PC-9 (cell line): ENCODE measurements at regions not wholly inside any gene's neighbourhood (a gene's known extent, or its start where the extent isn't known, plus 50 kb on each side); places are given as distances from the start of the nearest gene placed in this dataset.
A peak's percentile ranks its signal among the peaks of the same experiment; 100 is the strongest.

Experiments used
- BruUV-seq: library from RNA; stranded (reverse); fragments of 400-500 nt; replicated peaks from 2 replicates; lab custom pipeline; 2021; lab: Mats Ljungman, UMichigan
- CTCF ChIA-PET: fragments of 300-600 bp; sonication (Branson Sonifier 250); formaldehyde crosslinking; loops from one replicate; lab custom pipeline; 2022; ENCODE audit warnings: antibody characterized with exemption; lab: Charles Lee
- POLR2A ChIA-PET: fragments of 300-600 bp; sonication (Branson Sonifier 250); formaldehyde crosslinking; loops from one replicate; lab custom pipeline; 2022; ENCODE audit warnings: antibody characterized with exemption; ENCODE audit not compliant: unreplicated experiment; lab: Charles Lee
- DNase-seq, 2 experiments: peaks; one replicate each; pipeline versions ENCODE4 v3.0.0 to v3.0.0-alpha.2; 2015 to 2022; ENCODE audit warnings: mixed read lengths in 1 of 2
- H2AFZ ChIP-seq: fragments of 200-600 bp; sonication (generic); 2 replicates; pipeline ENCODE4 v1.8.1; 2017; ENCODE audit warnings: antibody characterized with exemption
- H3F3A ChIP-seq: fragments of 200-600 bp; sonication (generic); 2 replicates; pipeline ENCODE4 v1.8.1; 2017; ENCODE audit warnings: antibody characterized with exemption, mild to moderate bottlenecking, low read depth; ENCODE audit not compliant: insufficient read depth
- H3K27ac ChIP-seq: fragments of 200-600 bp; sonication (generic); 2 replicates; pipeline ENCODE4 v1.6.1; 2016; ENCODE audit warnings: mixed run types
- H3K27me3 ChIP-seq: fragments of 200-600 bp; sonication (generic); 2 replicates; pipeline ENCODE4 v1.6.1; 2016; ENCODE audit warnings: low read depth, mixed run types; ENCODE audit not compliant: insufficient read depth
- H3K36me3 ChIP-seq: fragments of 200-600 bp; sonication (generic); 2 replicates; pipeline ENCODE4 v1.6.1; 2016; ENCODE audit warnings: low read depth, mixed run types
- H3K4me1 ChIP-seq: fragments of 200-600 bp; sonication (generic); replicated peaks from 2 replicates; pipeline ENCODE4 v1.6.1; 2016; ENCODE audit warnings: mixed run types; ENCODE audit not compliant: insufficient read depth
- H3K4me2 ChIP-seq: fragments of 200-600 bp; sonication (generic); 2 replicates; pipeline ENCODE4 v1.6.1; 2017; ENCODE audit warnings: mixed run types
- H3K4me3 ChIP-seq: fragments of 200-600 bp; sonication (generic); 2 replicates; pipeline ENCODE4 v1.6.1; 2016; ENCODE audit warnings: mixed run types
- H3K79me2 ChIP-seq: fragments of 200-600 bp; sonication (generic); 2 replicates; pipeline ENCODE4 v1.6.1; 2017; ENCODE audit warnings: low read depth, mixed run types
- H3K9me2 ChIP-seq: fragments of 200-600 bp; sonication (generic); 2 replicates; pipeline ENCODE4 v1.8.1; 2017; ENCODE audit warnings: mild to moderate bottlenecking; ENCODE audit not compliant: insufficient read depth
- H3K9me3 ChIP-seq: fragments of 200-600 bp; sonication (generic); 2 replicates; pipeline ENCODE4 v1.8.1; 2016; ENCODE audit warnings: low read depth; ENCODE audit not compliant: insufficient read depth
- H4K20me1 ChIP-seq: fragments of 200-600 bp; sonication (generic); 2 replicates; pipeline ENCODE4 v1.8.1; 2017; ENCODE audit not compliant: insufficient read depth
- EZH2 ChIP-seq: fragments of 200-600 bp; sonication (generic); IDR thresholded peaks from 2 replicates; pipeline ENCODE4 v1.8.0; 2017; ENCODE audit warnings: antibody characterized with exemption, low read depth
- intact Hi-C: fragments of 100-400 bp; cut with micrococcal nuclease; formaldehyde crosslinking; loops from one replicate; pipeline ENCODE4 v1.10.0; 2022; ENCODE audit not compliant: unreplicated experiment
- TF ChIP-seq, protein P1 (sequence below): fragments of 200-600 bp; sonication (generic); conservative IDR thresholded peaks from 2 replicates; pipeline ENCODE4 v1.6.1; 2017; ENCODE audit warnings: mixed run types, antibody characterized with exemption, mild to moderate bottlenecking, moderate library complexity

DNA sequence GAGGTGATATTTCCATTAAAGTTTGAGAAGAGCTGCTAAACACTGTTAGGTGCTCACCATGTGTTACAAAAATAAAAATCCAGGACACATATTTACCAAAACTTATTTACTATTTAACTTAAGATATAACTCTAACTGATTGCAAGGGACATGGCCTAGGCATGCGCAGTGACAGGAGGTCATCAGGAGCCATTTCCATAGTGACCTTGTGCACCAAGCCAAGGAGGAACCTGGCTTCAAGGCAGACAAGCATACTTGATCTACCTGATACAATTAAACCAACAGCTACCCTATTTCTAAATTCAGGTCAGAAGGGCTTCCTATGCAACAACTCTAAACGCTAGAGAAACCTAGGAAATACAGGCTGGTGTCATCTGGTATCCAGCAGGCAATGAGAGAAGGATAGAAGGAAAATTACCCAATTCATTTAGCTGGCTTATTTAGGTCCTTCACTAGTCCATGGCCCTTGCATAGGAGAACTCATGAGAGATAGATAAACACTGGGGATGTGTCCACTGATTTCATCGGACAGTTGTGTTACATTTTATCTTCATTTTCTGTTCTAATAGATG is 134.4 kb downstream of the FOXB1 start:
- H3K4me1 ChIP-seq: peaks cover 18% of the 10 kb centered on the region
- no peaks in the 10 kb centered on the region for H3K27me3 ChIP-seq
- ChIA-PET CTCF (no interaction called here), POLR2A (interaction anchor here (1.1 kb wide), 1 partner anchor 311 kb away, joined by 5 read pairs; no protein-coding TSS in a partner anchor)
- TF ChIP-seq, protein P1, sequence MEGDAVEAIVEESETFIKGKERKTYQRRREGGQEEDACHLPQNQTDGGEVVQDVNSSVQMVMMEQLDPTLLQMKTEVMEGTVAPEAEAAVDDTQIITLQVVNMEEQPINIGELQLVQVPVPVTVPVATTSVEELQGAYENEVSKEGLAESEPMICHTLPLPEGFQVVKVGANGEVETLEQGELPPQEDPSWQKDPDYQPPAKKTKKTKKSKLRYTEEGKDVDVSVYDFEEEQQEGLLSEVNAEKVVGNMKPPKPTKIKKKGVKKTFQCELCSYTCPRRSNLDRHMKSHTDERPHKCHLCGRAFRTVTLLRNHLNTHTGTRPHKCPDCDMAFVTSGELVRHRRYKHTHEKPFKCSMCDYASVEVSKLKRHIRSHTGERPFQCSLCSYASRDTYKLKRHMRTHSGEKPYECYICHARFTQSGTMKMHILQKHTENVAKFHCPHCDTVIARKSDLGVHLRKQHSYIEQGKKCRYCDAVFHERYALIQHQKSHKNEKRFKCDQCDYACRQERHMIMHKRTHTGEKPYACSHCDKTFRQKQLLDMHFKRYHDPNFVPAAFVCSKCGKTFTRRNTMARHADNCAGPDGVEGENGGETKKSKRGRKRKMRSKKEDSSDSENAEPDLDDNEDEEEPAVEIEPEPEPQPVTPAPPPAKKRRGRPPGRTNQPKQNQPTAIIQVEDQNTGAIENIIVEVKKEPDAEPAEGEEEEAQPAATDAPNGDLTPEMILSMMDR: 0 out of 2 replicates have a peak, but pooled peaks have one; percentile 12
- no peak for TF ChIP-seq EZH2
- no peaks in the 10 kb centered on the region for H3K79me2 ChIP-seq
- intact Hi-C loops: no loop called here
- H3K9me2 ChIP-seq: no peaks in the 10 kb centered on the region
- H3K36me3 ChIP-seq: no peaks in the 10 kb centered on the region
- H2AFZ ChIP-seq: no peak overlapping the region
- H3K9me3 ChIP-seq: no peaks in the 10 kb centered on the region
- peak overlapping the region; percentile 53 for H3K27ac ChIP-seq
- no TSS peak for BruUV-seq
- H4K20me1 ChIP-seq: no peaks in the 10 kb centered on the region
- no peak overlapping the region for H3K4me3 ChIP-seq
- no peak for DNase-seq
- H3F3A ChIP-seq: peaks cover 7% of the 10 kb centered on the region; the same call in 1 of the 2 replicates
- H3K4me2 ChIP-seq: peak overlapping the region; percentile 46

DNA sequence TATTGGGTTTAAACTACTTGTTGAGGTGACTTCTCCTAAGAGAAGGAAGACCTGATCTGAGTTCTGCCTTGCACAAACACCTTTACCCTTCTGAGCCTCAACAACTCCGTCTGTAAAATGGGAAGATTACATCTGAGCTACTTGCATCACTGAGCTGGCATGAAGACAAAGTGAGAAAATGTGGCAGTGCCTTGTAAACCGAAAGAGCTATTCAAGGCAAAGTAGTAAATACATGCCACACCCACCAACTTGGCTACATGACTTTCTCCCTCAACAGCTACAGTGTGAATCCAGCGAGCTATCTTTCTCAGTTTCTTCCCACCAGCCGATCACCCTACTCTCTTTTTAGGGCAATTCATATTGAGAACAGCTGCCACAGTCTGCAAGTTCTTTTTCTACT is 148.3 kb downstream of the FOXB1 start:
- no peaks in the 10 kb centered on the region for H3K79me2 ChIP-seq
- no peaks in the 10 kb centered on the region for H3F3A ChIP-seq
- CTCF ChIA-PET: no interaction called here
- DNase-seq: no peak
- H3K36me3 ChIP-seq: no peaks in the 10 kb centered on the region
- no peaks in the 10 kb centered on the region for H3K4me1 ChIP-seq
- H3K27ac ChIP-seq: no peak overlapping the region
- POLR2A ChIA-PET: no interaction called here
- intact Hi-C loops: no loop called here
- H3K27me3 ChIP-seq: no peaks in the 10 kb centered on the region
- H3K4me2 ChIP-seq: no peak overlapping the region
- H2AFZ ChIP-seq: no peak overlapping the region
- no peaks in the 10 kb centered on the region for H3K9me3 ChIP-seq
- no peak for TF ChIP-seq EZH2
- TF ChIP-seq, protein P1: no peak
- H3K4me3 ChIP-seq: no peak overlapping the region
- H3K9me2 ChIP-seq: no peaks in the 10 kb centered on the region
- H4K20me1 ChIP-seq: no peaks in the 10 kb centered on the region
- BruUV-seq: no TSS peak

DNA sequence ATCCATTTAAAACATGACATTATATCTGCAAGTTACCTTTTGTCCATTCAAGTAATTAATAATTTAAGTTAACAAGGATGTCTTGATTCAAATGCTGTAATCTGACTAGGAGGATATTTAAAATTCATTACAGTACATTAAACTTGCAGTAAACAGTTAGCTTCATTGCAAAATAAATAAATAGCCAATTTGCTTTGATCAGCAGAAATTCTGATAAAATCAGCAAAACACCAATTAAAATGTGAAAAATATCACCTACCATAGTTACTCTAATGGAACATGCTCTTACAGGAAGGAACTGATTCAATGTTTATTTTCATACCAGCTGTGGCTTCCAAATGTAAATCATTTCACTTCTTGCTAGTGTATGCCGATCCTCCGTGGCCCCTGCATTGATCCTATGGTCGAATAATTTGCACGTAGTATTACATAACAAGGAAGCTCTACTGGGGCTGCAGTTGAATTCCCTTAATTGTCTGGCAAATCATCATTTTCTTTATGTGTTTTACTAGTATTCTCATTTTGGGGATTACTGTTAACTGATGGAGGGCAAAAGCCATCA is 150.7 kb downstream of the FOXB1 start:
- BruUV-seq: no TSS peak
- Histone ChIP-seq H3K36me3 (no peaks in the 10 kb centered on the region), H3K79me2 (no peaks in the 10 kb centered on the region), H3K9me2 (no peaks in the 10 kb centered on the region), H3K9me3 (no peaks in the 10 kb centered on the region), H4K20me1 (no peaks in the 10 kb centered on the region), H3K27ac (no peak overlapping the region), H3K27me3 (no peaks in the 10 kb centered on the region), H3K4me1 (no peaks in the 10 kb centered on the region), H2AFZ (no peak overlapping the region), H3K4me2 (no peak overlapping the region), H3F3A (no peaks in the 10 kb centered on the region), H3K4me3 (no peak overlapping the region)
- ChIA-PET POLR2A (interaction anchor here (0.6 kb wide), 1 partner anchor 64 kb away, joined by 6 read pairs; no protein-coding TSS in a partner anchor), CTCF (no interaction called here)
- intact Hi-C loops: no loop called here
- TF ChIP-seq EZH2: no peak
- TF ChIP-seq, protein P1: no peak
- DNase-seq: no peak
